Activated effector memory CD4-positive, alpha-beta T cell treated with anti-CD3 and anti-CD28 coated beads, Interleukin-2, amount 50 U/mL, for 16 hours (primary cell): ENCODE measurements at regions not wholly inside any gene's neighbourhood (a gene's known extent, or its start where the extent isn't known, plus 50 kb on each side); places are given as distances from the start of the nearest gene placed in this dataset.

Source experiments
- DNase-seq: peaks from one replicate; pipeline ENCODE4 v3.0.0-alpha.2; 2020

DNA sequence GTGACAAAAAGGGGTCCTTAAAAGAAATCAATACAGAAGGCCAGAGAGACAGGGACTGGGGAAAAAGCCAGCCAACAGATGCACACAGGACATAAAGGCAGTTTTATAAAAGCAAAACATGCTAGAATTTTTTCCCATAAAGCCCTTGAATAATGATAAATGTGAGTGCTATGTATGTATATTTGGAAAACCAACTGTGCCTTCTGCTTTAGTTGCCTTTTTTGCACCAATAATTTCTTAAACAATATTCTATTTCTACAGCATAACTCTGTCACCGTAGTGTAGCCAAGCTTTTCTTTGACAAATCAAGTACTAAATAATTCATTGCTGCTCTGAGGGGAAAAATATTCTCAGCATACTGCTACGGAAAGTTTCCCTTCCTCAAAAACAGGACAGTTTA lies 730.6 kb upstream of the NRSN1 start:
- DNase-seq: no peak

DNA sequence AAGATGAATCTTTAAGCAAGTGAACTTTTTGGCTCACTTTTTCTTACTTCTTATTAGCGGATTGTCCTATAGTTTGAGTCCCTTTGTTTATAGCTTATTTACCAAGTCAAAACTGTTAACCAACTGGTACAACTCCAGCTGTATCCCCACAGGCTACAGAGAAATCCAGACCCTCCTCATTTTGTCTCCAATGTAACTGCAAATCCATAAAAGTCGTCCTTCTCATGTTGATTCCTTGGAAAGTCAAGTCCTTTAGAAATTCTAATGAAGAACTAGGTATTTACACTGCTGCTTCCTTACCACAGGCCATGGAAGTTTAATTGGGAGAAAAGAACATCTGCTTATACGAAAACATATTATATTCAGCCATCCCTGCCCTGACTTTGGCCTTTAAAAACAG lies 729.1 kb upstream of the NRSN1 start:
- no peak for DNase-seq

DNA sequence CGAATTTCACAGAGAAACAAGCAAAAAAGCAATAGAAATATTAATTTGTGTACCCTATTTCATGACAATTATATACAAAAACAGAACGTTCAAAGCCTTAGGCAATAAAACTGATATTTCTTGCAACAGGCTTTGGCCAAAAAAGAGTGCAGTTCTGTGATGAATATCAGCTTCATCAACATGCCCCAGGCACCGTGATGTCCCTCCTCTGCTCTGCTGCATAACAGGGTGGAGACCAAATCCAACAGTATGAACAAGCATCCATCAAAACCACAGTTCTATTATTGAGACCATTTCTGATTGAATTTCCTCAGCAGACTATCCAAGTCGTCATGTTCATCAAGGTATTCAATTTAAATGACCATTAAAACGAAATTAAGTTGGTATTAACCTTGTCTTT lies 722.6 kb upstream of the NRSN1 start:
- no peak for DNase-seq

DNA sequence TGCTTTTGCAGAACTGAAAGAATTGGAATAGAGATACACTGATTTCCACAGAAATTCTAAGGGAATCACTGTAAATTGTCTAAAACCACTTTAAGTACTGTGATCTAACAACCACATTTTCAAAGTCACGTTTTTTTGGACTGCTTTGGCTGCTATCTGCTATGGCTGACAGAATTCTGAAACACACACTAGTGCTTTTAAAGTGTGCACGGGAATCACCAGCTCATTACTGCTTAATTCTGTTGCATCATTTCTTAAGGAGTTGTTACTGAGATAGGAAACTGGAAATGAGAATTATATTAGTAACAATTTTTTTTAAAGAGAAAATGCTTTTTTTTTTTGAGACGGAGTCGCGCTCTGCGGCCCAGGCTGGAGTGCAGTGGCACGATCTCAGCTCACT lies 716.5 kb upstream of the NRSN1 start:
- no peak for DNase-seq

DNA sequence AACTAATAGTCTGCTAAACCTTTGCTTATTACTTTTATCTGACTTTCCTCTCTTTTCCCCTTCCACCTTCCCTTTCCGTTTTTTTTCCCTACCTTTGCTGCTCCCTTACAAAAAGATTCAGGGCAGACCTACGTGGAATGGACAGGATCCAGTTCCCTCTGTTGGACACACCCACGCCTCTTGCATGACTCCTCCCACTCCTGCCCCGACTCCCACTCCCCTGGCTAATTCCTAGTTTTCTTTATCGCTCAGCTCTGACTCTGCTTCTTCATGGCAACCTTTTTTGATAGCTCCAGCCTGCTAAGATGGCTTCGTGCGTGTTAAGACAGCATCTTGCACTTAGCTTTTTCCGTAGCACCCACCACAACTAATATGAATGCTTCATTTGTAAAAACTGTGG lies 715.6 kb upstream of the NRSN1 start:
- DNase-seq: no peak

DNA sequence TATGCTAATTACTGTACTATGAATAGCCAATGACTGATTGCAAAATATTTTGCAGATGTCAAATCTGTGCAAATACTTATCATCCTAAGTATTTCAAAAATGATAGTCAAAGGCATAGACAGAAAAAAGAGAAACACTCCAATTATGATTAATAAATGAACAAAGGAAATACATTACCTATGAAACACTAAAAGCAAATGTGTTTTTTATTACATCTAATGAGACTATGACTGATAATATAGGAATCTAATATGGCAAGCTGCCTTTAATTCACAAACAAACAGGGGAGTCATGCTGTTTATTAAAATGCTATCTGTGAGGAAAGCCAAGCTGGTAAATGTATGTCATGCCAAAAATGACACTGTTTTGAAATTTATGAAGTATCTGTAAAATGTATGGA lies 713.2 kb upstream of the NRSN1 start:
- no peak for DNase-seq

DNA sequence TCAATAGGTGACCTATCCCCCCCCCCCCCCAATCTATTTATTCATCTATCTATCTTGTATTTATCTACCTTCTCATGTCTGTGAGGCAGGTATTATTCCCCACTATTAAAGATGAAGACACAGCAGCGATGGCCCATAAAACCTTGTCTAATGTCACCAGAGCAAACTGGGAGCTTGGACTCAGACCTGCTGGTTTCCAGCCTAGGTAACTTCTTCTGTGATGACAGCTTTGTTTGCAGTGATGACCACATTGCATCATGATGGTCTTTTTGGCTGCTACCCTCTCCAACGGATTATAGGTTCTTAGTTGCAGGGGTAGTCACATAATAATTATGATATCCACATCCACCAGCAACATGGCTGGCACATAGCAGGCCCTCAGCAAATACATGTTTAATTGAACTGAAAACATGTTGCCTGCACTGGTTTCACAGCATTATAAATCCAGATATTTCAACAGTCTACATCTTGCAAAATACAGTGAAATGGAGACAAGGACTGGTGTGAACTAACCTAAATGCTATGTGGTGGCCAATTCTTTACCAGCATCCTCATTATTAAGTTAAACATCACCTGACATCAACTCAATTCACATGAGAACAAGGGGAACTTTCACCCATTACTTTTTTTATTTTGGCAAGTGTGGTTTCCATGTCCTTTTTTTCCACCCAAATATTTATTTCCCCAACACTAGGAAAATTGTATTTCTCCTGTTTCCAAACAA lies 712.5 kb upstream of the NRSN1 start:
- DNase-seq: no peak

DNA sequence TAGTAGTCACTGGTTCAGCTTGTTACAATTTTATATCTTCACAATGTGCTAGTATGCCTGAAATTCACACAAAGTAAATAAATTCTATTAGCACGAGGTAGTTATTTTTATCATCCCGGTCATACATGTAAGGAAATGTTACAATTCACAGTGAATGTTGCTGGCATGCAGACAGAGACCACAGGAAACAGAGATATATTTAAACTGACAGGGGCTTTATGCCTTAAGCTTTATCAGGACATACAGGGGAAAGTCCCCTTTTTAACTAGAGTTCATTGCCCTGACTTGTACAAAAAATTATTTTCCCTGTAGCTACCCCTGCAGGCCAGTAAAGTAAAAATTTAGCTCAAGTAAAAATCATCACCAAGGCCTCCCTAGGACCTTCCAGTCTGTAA lies 712.0 kb upstream of the NRSN1 start:
- DNase-seq: no peak

DNA sequence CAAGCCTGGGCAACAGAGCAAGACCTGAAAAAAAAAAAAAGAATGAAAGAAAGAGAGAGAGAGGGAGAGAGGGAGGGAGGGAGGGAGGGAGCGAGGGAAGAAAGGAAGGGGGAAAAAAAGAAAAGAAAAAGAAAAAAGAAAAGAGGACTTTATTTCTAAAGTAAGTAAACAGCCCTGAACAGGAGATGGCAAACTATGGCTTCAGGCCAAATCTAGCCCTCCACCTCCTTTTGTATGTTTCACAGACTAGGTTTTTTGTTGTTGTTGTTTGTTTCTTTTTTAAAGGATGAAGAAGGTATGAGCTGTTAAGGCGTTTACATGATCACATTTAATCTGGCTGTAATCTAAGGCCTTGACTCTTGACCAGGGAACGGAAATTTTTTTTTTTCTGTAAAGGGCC lies 711.1 kb upstream of the NRSN1 start:
- DNase-seq: no peak

DNA sequence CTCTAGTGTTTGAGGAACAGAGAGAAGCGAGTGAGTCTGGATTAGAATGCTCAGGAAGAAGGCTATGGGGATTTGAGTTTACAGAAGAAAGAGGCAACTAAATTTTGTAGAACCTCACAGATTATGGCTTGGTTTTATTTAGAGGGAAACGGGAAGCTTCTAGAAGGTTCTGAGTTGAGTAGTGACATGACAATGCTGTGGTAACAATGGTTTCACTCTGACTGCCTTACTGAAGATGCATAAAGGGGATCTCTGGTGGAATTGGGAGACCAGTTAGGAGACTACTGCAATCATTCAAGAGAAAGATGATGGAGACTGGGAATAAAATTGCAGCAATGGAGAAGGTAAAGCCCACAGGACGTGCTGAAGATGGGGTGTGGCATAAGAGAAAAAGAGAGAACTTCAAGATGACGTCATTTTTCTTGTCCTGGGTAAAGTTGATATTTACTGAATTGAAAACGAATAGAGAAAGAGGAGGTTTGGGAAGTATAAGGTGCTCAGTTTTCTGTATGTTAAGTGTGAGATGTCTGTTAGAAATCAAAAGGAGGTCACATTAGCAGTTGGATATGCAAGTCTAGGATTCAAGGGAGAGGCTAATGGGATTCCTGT lies 710.1 kb upstream of the NRSN1 start:
- DNase-seq: no peak

DNA sequence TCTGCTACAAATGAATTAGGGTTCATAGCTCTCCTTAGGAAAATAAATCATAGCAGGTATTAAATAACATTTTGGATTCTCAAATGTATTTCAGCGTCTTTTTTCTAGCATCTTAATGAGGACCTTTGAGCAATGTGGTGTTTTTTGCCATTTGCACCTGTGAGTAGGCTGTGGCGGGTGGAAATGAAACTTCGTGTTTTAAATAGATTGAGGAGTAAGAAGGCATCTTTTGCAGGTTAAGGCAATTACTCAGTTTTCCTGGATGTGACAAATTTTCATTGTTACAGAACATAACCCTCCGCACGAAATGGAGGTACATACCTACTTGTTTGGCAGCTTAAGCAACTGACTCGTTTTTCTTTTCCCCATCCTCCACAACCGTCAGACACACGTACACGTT lies 708.9 kb upstream of the NRSN1 start:
- no peak for DNase-seq

DNA sequence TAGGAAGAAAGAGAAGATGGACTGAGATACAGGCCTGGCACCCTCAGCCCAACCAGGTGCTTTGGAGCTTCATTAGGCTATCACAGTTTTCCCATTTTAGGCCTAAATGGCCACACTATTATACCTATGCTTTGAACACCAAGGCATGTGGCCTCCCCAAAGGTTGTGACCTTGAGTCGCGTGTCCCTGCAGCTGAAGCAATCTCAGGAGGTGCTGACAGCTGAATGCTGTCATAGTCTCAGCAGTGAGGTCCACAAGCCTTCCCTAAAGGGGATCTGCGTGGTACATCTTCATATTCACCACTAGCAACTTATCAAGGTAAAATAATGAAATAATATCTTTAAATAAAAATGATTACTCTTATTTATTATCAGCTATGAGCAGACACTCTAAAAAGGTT lies 707.9 kb upstream of the NRSN1 start:
- no peak for DNase-seq

DNA sequence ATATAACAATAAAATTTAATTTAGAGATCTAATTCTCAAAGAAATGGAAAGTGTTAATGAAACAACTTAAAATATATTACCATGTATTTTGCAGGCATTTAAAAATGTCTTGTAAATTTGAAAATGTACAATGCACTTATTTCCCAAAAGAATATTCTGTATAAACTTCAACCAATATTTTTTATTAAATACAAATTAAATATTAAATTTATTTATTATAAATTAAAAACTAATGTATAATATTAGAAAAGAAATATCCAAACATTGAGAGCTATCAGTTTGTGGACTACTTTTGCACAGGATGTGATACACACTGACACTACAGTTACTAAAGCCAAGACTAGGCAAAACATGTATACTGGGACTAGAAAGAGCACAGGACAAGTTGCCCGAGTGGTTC lies 707.0 kb upstream of the NRSN1 start:
- DNase-seq: no peak

DNA sequence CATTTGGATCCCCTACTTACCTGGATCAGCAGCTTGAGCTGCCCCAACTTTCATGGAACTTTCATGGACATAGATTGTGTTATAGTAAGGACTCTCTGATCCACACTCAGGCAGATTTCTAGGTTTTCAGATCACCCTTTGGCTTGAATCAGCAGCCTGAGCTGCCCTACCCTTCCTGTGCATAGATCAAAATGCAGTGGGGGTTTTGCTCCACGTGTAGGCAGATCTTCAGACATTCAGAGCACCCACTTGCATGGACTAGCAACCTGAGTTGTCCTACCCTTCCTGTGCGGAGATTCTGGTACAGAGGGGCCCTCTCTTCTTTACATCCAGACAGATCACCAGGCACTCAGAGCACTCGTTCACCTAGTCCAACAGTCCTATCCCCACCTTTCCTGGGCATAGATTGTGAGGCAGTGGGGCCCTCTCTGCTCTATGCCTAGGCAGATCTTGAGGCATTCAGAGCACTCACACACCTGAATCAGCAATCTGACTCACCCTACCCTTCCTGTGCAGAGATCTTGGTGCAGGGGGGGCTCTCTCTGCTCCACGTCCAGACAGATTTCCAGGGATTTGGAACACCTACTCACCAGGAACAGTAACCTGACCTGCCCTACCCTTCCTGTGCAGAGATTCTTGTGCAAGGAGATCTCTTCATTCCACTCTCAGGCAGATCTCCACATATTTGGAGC lies 705.2 kb upstream of the NRSN1 start:
- no peak for DNase-seq

DNA sequence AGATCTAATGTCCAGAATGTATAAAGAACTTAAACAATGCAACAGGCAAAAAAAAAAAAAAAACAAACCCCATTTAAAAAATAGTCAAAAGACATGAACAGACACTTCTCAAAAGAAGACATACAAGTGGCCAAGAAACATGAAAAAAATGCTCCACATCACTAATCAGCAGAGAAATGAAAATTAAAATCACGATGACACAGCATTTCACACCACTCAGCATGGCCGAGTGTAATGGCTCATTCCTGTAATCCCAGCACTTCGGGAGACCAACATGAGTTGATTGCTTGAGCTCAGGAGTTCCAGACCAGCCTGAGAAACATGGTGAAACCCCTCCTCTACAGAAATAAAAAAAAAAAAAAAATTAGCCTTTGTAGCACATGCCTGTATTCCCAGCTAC lies 701.4 kb upstream of the NRSN1 start:
- no peak for DNase-seq

DNA sequence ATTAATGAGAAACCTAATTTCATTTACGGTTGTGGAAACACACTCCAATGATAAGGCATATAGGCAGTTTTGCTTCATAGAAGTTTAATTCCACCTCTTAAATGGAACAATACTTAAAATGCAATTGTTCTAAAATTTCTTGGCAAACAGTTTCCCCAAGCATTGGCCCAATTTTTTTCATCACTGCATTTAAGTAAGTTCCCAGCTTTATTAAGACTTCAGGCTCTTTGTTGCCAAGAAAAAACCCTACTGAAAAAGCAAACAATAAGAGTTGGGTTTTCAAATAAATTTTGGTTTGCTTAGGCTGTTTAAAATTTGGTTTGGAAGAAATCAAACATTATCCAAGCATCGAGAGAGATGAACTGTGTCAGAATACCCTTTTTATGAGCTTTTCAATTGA lies 690.9 kb upstream of the NRSN1 start:
- DNase-seq: no peak

DNA sequence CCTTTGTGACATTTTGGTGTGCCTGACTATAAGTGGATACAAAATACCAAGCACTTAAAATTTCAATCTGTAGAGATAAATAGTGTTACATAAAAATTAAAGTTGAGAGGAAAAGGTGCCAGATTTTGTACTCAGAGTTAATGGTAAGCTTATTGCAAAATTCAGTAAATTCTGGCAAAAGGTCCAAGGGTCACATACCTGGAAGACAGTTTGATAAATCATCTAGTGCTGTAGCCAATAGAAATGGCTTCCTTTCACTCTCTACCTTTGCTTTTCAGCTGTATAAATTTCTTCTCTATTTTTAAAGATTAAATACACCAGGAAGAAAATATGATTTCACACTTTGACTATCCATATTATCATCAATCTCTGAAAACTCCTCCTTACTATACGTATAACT lies 690.2 kb upstream of the NRSN1 start:
- no peak for DNase-seq

DNA sequence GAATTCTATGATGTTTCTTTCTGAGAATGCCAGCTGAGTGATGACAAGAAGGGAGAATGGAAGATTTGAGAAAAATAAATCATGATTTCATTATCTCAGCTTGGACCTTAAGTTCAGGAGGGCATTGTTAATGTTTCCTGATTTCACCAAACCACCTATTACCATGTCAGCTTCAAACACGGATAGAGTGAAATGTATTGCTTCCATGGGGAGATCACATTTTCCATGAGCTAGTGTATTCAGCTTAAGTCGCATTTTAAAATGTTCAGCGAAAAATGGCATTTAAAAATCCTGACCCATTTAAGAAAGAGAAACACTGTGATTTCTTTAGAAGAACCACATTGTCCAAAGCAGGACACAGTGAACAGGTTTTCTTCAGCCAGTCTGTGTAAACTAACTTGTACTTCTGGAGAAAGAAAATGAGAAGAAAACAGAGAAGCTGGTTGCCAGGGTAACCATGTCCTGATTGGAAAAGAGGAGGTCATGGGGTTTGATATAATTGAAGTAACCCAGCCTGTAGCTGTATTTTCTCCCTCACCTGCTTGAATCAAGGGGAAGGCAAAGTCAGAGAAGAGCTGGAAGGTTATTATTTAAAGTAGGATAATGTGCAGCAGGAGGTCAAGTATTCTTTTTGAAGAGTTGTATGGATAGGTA lies 684.1 kb upstream of the NRSN1 start:
- no peak for DNase-seq

DNA sequence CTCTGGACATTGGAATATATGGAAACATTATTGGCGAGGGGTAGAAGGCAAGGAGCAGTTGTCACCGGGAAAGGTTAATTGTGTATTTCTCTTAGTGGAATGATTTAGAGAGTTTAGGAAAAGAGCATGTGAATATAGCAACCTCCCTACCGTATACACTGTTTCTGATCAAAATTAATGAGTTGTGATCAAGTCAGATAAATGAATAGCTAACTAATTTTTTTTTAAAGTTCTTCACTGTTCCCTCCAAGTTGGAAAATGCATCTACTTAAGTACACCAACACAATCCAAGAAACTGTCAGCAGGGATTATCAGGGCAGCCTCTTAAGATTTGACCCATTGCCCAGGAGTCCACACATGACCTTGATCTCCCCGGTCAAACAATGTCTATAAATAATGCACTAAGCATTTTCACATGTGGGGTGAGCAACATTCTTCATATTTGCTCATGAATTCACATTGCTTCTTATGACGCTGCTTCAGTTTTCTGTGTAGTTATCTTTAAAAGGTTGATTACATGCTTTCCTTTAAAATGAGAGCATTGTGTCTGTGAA lies 680.8 kb upstream of the NRSN1 start:
- DNase-seq: no peak

DNA sequence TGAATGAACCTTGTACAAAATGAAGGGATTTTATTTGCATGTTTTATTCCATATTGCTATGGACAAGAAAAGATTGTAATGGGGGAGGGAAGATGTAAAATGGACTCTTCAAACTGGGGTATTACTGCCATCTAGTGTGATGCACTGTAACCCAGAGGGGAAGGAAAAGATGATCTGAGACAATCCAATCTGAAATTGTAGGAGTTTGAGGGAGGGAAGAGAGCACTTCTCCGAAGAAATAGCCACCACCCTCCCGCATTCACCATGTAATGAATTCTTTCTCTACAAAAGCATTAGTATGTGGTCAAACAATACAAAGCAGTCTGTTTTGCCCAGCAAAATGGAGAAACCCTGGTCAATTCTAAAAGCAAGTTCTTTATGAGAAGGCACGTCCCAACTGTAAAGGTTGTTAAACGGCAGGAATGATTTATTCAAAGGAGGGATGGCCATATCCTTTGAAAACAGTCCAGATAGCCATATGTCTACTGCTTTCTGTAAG lies 679.5 kb upstream of the NRSN1 start:
- DNase-seq: no peak

DNA sequence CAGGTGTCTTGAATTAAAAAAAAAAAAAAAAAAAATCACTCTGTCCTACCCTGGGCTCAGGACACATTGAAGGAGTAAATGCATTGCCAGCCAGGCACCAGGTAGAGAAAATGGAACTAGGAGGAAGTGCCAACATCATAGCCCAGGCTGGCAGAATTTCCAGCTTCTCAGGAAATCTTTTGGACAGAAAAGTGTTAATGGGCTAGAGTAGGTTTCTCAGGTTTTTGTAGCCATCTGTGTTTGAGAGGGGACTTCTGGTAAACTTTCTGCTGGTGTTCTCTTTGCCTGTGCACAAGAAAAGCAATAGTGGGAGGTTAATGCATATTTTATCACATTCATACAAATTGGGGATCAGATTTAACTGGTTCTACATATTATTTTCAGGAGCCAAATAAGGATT lies 678.3 kb upstream of the NRSN1 start:
- DNase-seq: no peak

DNA sequence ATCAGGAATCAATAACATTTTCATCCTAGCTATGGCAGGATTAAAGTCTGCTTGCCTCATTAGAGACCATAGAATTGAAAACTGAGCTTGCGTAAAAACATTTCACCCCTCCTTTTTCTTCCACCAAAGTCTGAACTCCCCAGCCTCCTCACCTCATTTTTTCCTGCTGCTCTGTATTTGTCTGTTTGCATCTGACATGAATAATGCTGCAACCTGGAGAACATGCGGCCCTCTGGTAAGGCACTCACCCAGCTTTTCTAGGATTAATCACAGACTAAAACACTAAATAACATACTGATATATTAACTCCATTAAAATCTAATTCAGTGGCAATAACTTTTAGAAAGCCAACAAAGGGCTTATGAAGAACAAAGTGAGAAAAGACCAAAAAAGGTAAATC lies 677.7 kb upstream of the NRSN1 start:
- no peak for DNase-seq
